ENCODE measurements at regions not wholly inside any gene's neighbourhood (a gene's known extent, or its start where the extent isn't known, plus 50 kb on each side); places are given as distances from the start of the nearest gene placed in this dataset.

DNA sequence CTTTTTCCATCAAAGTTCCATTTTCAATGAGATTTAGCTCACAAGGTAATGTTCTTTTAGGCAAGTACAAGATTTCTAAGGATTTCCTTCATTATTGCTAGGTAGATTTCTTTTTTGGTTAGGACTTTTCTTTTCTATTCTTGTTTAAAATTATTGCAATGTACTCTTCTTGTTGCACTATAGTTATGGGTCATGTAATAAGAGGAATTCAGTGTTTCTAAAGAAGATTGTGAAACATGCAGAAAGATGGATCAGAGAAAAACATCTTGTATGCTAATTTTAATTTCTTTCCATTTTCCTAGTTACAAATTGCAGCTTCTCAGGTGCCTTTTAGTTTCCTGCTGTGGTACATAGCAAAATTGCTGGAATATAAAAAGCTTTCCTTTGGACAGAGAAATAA is 56.1 kb downstream of the BTG1 start:
- ATAC-seq (ENCODE audit: low FRiP score in 2 of 2) = no peak
- Histone ChIP-seq H3K9me3 (no peaks in the 10 kb centered on the region), H3K4me3 (no peak overlapping the region), H3K4me1 (peaks cover 3 to 14% (median 5%) of the 10 kb centered on the region in 4 donors), H3K36me3 (no peaks in the 10 kb centered on the region), H3K27ac (no peak overlapping the region), H3K27me3 (no peaks in the 10 kb centered on the region)
- no peak for DNase-seq
- no peak for TF ChIP-seq EP300 (IDR thresholded peaks at IDR 0.05)
- no peak for TF ChIP-seq POLR2A (IDR thresholded peaks at IDR 0.05)
- TF ChIP-seq, protein P1, sequence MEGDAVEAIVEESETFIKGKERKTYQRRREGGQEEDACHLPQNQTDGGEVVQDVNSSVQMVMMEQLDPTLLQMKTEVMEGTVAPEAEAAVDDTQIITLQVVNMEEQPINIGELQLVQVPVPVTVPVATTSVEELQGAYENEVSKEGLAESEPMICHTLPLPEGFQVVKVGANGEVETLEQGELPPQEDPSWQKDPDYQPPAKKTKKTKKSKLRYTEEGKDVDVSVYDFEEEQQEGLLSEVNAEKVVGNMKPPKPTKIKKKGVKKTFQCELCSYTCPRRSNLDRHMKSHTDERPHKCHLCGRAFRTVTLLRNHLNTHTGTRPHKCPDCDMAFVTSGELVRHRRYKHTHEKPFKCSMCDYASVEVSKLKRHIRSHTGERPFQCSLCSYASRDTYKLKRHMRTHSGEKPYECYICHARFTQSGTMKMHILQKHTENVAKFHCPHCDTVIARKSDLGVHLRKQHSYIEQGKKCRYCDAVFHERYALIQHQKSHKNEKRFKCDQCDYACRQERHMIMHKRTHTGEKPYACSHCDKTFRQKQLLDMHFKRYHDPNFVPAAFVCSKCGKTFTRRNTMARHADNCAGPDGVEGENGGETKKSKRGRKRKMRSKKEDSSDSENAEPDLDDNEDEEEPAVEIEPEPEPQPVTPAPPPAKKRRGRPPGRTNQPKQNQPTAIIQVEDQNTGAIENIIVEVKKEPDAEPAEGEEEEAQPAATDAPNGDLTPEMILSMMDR (IDR thresholded peaks at IDR 0.05) = no peak
- TF ChIP-seq POLR2AphosphoS5 (IDR thresholded peaks at IDR 0.05) = no peak

DNA sequence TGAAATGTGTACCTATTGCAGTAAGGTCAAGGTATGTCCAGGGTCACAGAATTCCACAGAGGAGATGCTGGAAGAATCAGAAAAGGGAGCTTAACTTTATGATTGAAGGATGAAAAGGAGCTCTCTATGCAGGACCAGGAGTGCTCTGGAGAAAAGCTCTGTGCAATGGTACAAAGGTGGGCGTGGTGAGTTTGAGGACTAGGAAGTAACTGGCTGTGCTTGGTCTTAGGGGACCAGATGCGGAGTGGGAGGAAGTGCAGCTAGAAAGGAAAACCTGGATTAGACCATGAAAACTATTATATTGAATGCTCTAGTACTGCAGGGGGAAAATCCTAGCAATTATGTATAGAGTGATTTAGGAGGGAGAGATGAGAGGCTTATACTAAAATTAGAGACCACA is 56.8 kb downstream of the BTG1 start:
- Histone ChIP-seq H3K4me3 (no peak overlapping the region), H3K27ac (no peak overlapping the region), H3K27me3 (no peaks in the 10 kb centered on the region), H3K36me3 (no peaks in the 10 kb centered on the region), H3K9me3 (no peaks in the 10 kb centered on the region), H3K4me1 (peaks cover 0 to 10% (median 5%) of the 10 kb centered on the region in 4 donors)
- WGBS, 2 donors = 71% methylated on average over 2 of the region's 2 CpGs
- DNase-seq = peak in 1 of 2 donors; percentile 62
- TF ChIP-seq POLR2A (IDR thresholded peaks at IDR 0.05) (no peak), EP300 (IDR thresholded peaks at IDR 0.05) (no peak), POLR2AphosphoS5 (IDR thresholded peaks at IDR 0.05) (no peak)
- TF ChIP-seq, protein P1 (IDR thresholded peaks at IDR 0.05) = no peak
- peak in 1 of 2 donors; percentile 67 for ATAC-seq (ENCODE audit: low FRiP score in 2 of 2)

DNA sequence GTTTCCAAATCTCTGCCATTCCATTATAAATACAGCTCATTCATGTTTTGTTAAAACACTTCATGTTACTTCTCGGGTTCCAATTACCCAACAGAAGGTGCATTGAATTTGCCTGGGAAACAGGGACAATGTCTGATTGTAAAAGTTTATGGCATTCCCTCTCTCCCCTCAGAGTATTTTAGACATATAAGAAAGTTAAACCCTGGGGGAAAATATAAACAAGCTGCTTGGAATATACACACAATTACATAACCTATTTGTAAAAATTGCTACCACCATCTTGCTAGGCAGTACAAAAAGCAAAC is 60.0 kb downstream of the BTG1 start:
- Histone ChIP-seq H3K36me3 (no peaks in the 10 kb centered on the region), H3K4me1 (peaks cover 3 to 13% (median 5%) of the 10 kb centered on the region in 4 donors), H3K27me3 (no peaks in the 10 kb centered on the region), H3K27ac (no peak overlapping the region), H3K9me3 (no peaks in the 10 kb centered on the region), H3K4me3 (no peak overlapping the region)
- TF ChIP-seq POLR2A (IDR thresholded peaks at IDR 0.05) (no peak), POLR2AphosphoS5 (IDR thresholded peaks at IDR 0.05) (no peak)
- TF ChIP-seq, protein P1 (IDR thresholded peaks at IDR 0.05) = no peak
- DNase-seq (no peak), ATAC-seq (ENCODE audit: low FRiP score in 2 of 2) (no peak)
- WGBS, 2 donors = 81 to 96% methylated on average over 1 of the region's 1 CpG

DNA sequence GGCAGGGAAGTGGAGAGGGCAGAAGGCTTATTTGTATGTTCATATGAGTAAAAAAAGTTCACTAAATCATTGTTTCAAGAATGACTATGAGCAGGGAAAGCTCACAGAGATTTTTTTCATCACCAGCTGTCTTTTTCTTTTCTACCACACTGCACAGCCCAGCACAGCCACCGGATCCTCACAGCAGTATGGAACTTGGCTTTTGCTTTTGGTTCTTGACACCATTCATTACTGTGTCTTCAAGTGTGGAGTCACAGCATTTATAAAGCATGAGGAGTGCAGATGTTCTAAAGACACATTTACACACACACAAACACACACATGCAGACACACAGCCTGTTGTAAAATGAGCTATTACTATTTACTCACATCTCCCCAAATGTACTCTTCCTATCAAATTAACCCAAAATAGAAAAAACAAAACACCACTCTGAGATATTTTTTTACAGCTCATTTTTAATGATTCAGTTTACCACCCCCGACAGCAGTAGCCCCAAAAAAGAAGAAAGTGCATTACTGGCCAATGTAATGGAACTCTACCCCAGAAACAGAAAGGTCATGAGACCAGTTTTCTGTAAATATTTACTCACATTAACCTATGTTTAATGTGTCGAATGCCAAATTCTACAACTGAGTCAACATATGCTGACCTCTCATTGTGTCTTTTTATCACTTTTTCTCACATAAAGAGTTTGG is 60.5 kb downstream of the BTG1 start:
- H3K9me3 ChIP-seq = no peaks in the 10 kb centered on the region
- H3K4me3 ChIP-seq = no peak overlapping the region
- H3K27ac ChIP-seq = no peak overlapping the region
- WGBS, 2 donors = 70 to 81% methylated on average over 3 of the region's 3 CpGs
- ATAC-seq (ENCODE audit: low FRiP score in 2 of 2) = no peak
- no peak for DNase-seq
- TF ChIP-seq, protein P1 (IDR thresholded peaks at IDR 0.05) = no peak
- TF ChIP-seq POLR2A (IDR thresholded peaks at IDR 0.05) (no peak), EP300 (IDR thresholded peaks at IDR 0.05) (no peak), POLR2AphosphoS5 (IDR thresholded peaks at IDR 0.05) (no peak)
- H3K4me1 ChIP-seq = peaks cover 3 to 13% (median 7%) of the 10 kb centered on the region in 4 donors
- H3K27me3 ChIP-seq = no peaks in the 10 kb centered on the region
- H3K36me3 ChIP-seq = no peaks in the 10 kb centered on the region

DNA sequence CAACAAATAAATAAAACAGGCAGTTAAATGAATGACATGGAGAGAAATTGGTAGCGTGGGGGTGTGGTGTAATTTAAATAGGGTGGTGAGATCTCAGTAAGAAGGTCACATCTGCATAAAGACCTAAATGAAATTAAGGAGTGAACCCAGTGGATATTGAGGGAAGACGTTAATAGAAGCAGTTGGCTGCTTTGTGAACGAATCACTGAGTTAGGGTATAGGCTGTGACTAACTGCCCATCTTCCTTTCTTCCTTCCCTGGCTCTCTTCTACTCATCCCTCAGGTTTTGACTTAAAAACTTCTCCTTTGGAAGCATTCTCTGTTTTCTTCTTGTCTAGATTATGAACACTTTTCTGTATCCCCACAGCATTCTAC is 64.7 kb downstream of the BTG1 start:
- Histone ChIP-seq H3K27ac (peak overlapping the region in 3 of 4 donors; percentile 59 to 69 (median 68)), H3K9me3 (no peaks in the 10 kb centered on the region), H3K4me3 (no peak overlapping the region), H3K4me1 (peaks cover 8 to 34% (median 21%) of the 10 kb centered on the region in 4 donors), H3K36me3 (no peaks in the 10 kb centered on the region), H3K27me3 (no peaks in the 10 kb centered on the region)
- TF ChIP-seq EP300 (IDR thresholded peaks at IDR 0.05) (no peak), POLR2A (IDR thresholded peaks at IDR 0.05) (no peak), POLR2AphosphoS5 (IDR thresholded peaks at IDR 0.05) (no peak)
- TF ChIP-seq, protein P1 (IDR thresholded peaks at IDR 0.05) = no peak
- DNase-seq (no peak), ATAC-seq (ENCODE audit: low FRiP score in 2 of 2) (no peak)
- WGBS, 2 donors = 74 to 85% methylated on average over 3 of the region's 3 CpGs
